ENCODE measurements at regions not wholly inside any gene's neighbourhood (a gene's known extent, or its start where the extent isn't known, plus 50 kb on each side); places are given as distances from the start of the nearest gene placed in this dataset.

- POLR2A ChIA-PET: no interaction called here
- CTCF ChIA-PET: no interaction called here
Measured at GRCh38 chr2:157173740-157174184, 83.7 kb upstream of the GALNT5 start.

GRCh38 chr2:157174321-157174720, 83.2 kb upstream of the GALNT5 start:
- ChIA-PET POLR2A (no interaction called here), CTCF (no interaction called here)

- ChIA-PET CTCF (no interaction called here), POLR2A (no interaction called here)
Measured at GRCh38 chr2:157176602-157177001, 80.9 kb upstream of the GALNT5 start.

GRCh38 chr2:157178874-157179273, 78.6 kb upstream of the GALNT5 start:
- CTCF ChIA-PET: no interaction called here
- POLR2A ChIA-PET: no interaction called here

- ChIA-PET POLR2A (no interaction called here), CTCF (no interaction called here)
Measured at GRCh38 chr2:157179324-157180105, 78.0 kb upstream of the GALNT5 start.

- ChIA-PET POLR2A (no interaction called here), CTCF (no interaction called here)
Measured at GRCh38 chr2:157180359-157180758, 77.1 kb upstream of the GALNT5 start.

- ChIA-PET POLR2A (no interaction called here), CTCF (no interaction called here)
Measured at GRCh38 chr2:157181234-157181633, 76.3 kb upstream of the GALNT5 start.

GRCh38 chr2:157182204-157182709, 75.2 kb upstream of the GALNT5 start:
- CTCF ChIA-PET: no interaction called here
- POLR2A ChIA-PET: no interaction called here

- POLR2A ChIA-PET: no interaction called here
- CTCF ChIA-PET: interaction anchor here (0.6 kb wide), 1 partner anchor 773 kb away, joined by 4 read pairs; no protein-coding TSS in a partner anchor
Measured at GRCh38 chr2:157182834-157183396, 74.6 kb upstream of the GALNT5 start.

- ChIA-PET POLR2A (no interaction called here), CTCF (no interaction called here)
Measured at GRCh38 chr2:157184161-157184895, 73.2 kb upstream of the GALNT5 start.

- POLR2A ChIA-PET: no interaction called here
- CTCF ChIA-PET: no interaction called here
Measured at GRCh38 chr2:157185476-157186227, 71.9 kb upstream of the GALNT5 start.

GRCh38 chr2:157190151-157190550, 67.4 kb upstream of the GALNT5 start:
- CTCF ChIA-PET: no interaction called here
- POLR2A ChIA-PET: no interaction called here

GRCh38 chr2:157191186-157191585, 66.3 kb upstream of the GALNT5 start:
- ChIA-PET CTCF (no interaction called here), POLR2A (no interaction called here)

- POLR2A ChIA-PET: no interaction called here
- CTCF ChIA-PET: interaction anchor here (1.2 kb wide), 1 partner anchor 1815 kb away, joined by 3 read pairs; no protein-coding TSS in a partner anchor
Measured at GRCh38 chr2:157192445-157193423, 64.8 kb upstream of the GALNT5 start.

GRCh38 chr2:157193461-157193860, 64.0 kb upstream of the GALNT5 start:
- CTCF ChIA-PET: interaction anchor here (1.2 kb wide), 1 partner anchor 1816 kb away, joined by 3 read pairs; no protein-coding TSS in a partner anchor
- POLR2A ChIA-PET: no interaction called here

GRCh38 chr2:157194097-157194688, 63.3 kb upstream of the GALNT5 start:
- ChIA-PET CTCF (interaction anchor here (1.2 kb wide), 1 partner anchor 1817 kb away, joined by 3 read pairs; no protein-coding TSS in a partner anchor), POLR2A (no interaction called here)

- POLR2A ChIA-PET: no interaction called here
- CTCF ChIA-PET: no interaction called here
Measured at GRCh38 chr2:157194844-157195243, 62.7 kb upstream of the GALNT5 start.

- ChIA-PET POLR2A (no interaction called here), CTCF (no interaction called here)
Measured at GRCh38 chr2:157196956-157197355, 60.5 kb upstream of the GALNT5 start.

GRCh38 chr2:157197848-157198247, 59.7 kb upstream of the GALNT5 start:
- POLR2A ChIA-PET: no interaction called here
- CTCF ChIA-PET: no interaction called here
